Endometrium (tissue), 2 donors: ENCODE measurements at regions not wholly inside any gene's neighbourhood (a gene's known extent, or its start where the extent isn't known, plus 50 kb on each side); places are given as distances from the start of the nearest gene placed in this dataset.

Experiments
- FAIRE-seq: peaks from 2 replicates; lab custom pipeline; 2012; peaks lifted over from hg19 to GRCh38; lab: Jason Lieb, UNC
- donor health status: control.
- donor health status: control.

GRCh38 chr9:81847181-81847915, 80.9 kb upstream of the SPATA31D4 start:
- FAIRE-seq: peak; percentile 39

GRCh38 chr9:81848472-81848871, 79.8 kb upstream of the SPATA31D4 start:
- peak; percentile 85 for FAIRE-seq

- FAIRE-seq: no peak
Measured at GRCh38 chr9:81849631-81850259, 78.5 kb upstream of the SPATA31D4 start.

- no peak for FAIRE-seq
Measured at GRCh38 chr9:81850724-81851123, 77.5 kb upstream of the SPATA31D4 start.

- no peak for FAIRE-seq
Measured at GRCh38 chr9:81851340-81851739, 76.9 kb upstream of the SPATA31D4 start.

- FAIRE-seq: no peak
Measured at GRCh38 chr9:81852820-81853219, 75.4 kb upstream of the SPATA31D4 start.

GRCh38 chr9:81855538-81855937, 72.7 kb upstream of the SPATA31D4 start:
- FAIRE-seq: no peak

GRCh38 chr9:81858657-81859430, 69.4 kb upstream of the SPATA31D4 start:
- FAIRE-seq: no peak

GRCh38 chr9:81860581-81860980, 67.6 kb upstream of the SPATA31D4 start:
- FAIRE-seq: no peak

- no peak for FAIRE-seq
Measured at GRCh38 chr9:81861644-81862043, 66.6 kb upstream of the SPATA31D4 start.

GRCh38 chr9:81868145-81868544, 60.1 kb upstream of the SPATA31D4 start:
- FAIRE-seq: no peak

GRCh38 chr9:81871695-81872094, 56.5 kb upstream of the SPATA31D4 start:
- FAIRE-seq: no peak

- no peak for FAIRE-seq
Measured at GRCh38 chr9:81874250-81874649, 54.0 kb upstream of the SPATA31D4 start.

GRCh38 chr9:81874931-81875330, 53.3 kb upstream of the SPATA31D4 start:
- FAIRE-seq: peak; percentile 97

GRCh38 chr9:81877047-81877446, 51.2 kb upstream of the SPATA31D4 start:
- no peak for FAIRE-seq
